ENCODE measurements at regions not wholly inside any gene's neighbourhood (a gene's known extent, or its start where the extent isn't known, plus 50 kb on each side); places are given as distances from the start of the nearest gene placed in this dataset.
"Not testable (repeated sequence)": the region's sequence is repeated elsewhere in the genome, so short reads cannot be mapped to it uniquely, and the experiment has no call there.

- DNase-seq, result no peak
These were observed 142.8 kb downstream of the ENC1 start for GRCh38 chr5:74497706-74498105.

DNA sequence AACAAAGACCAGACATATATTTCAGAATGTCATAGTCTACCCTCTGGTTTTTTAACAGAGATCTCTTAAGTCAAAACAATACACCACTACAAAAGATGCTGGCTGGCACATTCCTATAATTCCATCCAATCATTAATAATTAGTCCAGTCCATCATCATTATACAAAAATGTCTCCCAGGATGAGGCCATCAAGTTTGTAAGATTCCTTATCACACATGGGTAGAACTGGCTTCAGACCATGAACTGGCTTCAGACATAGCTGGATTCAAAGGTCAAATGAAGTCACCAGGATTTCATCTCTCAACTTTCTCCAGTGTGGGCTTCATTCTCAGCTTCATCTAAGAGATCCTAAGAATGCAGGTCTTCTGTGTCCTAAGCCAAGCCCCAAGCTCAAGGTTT lies 147.1 kb downstream of the ENC1 start:
- DNase-seq, result no peak

DNA sequence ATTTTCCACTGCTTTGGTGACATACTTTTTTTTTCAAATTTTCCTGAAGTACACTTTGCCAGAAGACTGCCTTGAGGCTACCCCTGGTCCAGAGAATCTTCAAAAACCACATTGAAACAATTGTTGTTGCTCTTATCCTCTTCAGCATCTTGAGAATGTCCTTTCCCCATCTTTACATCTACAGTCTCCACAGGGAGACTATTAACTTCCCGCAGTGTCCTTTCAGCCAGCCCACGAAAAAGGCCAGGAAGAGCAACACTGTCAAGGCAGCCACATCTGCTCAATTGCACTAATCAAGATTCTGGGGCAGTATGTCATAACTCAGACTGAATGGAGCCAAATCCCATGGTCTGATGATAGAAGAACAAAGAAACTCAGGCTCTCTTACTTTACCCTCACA lies 148.3 kb downstream of the ENC1 start:
- DNase-seq, result no peak

DNA sequence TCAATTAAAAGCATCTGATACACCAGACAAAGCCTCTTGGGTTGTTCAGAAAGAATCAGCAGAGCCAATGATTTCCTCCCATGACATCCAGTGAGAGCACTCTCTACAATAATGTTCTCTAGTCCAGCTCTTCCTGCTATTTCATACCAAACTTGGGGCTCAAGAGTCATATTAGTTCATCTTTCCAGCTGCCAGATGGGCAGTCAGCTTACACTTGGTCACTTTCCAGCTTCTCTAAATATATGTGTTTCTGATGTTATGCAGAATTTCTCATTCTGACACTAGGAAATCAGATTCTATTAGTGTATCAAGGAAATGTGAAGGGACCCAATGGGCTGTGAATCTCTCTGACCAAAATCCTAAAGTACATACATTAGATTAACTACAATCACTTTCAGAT lies 148.9 kb downstream of the ENC1 start:
- DNase-seq, result no peak

GRCh38 chr5:74490814-74491213 lies 149.7 kb downstream of the ENC1 start:
- DNase-seq, result no peak

DNA sequence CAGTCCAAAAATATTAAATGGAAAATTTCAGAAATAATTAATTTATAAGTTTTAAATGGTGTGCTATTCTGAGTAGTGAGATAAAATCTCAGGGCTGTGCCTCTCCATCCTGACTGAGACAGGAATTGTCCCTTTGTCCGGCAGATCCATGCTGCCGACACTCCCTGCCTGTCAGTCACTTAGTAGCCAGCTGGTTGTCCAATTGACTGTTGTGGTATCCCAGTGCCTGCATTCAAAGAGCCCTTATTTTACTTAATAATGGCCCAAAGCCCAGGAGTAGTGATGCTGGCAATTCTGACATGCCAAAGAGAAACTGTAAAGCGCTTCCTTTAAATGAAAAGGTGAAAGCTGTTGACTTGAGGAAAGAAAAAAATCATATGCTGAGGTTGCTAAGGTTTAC lies 157.5 kb downstream of the ENC1 start:
- DNase-seq, result no peak

DNA sequence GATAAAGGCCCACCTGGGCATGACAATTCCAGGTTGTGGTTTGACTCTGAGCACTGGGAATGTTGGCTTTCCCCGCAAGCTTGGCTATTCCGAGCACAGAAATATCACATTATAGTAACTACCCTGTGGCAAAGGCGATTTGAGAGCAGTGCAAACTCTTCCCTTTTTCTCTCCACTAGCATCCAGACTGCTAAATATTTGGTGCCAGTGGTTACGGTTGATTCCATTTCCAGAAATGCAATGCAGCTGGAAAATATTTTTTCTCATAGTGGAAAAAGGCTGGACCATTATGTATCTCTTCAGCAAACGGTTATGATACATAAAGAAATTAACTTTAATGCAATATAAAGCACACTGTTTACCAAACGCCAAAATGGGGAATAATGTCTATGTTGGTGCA lies 158.0 kb downstream of the ENC1 start:
- DNase-seq, result no peak

DNA sequence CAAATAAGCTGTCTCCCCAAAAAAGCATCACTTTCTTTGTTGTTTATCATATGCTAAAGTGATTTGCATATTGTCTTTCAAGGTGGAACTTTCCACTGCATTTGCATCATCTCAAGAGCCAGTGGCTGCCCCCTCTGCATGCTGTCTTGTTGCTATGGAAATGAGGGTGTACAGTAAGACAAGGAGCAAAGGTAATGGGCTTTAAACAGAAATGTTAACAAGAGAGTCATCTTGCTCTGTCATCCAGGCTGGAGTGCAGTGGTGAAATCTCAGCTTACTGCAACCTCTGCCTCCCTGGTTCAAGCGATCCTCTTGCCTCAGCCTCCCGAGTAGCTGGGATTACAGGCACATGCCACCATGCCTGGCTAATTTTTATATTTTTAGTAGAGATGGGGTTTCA lies 159.2 kb downstream of the ENC1 start:
- DNase-seq, result not testable (repeated sequence)

DNA sequence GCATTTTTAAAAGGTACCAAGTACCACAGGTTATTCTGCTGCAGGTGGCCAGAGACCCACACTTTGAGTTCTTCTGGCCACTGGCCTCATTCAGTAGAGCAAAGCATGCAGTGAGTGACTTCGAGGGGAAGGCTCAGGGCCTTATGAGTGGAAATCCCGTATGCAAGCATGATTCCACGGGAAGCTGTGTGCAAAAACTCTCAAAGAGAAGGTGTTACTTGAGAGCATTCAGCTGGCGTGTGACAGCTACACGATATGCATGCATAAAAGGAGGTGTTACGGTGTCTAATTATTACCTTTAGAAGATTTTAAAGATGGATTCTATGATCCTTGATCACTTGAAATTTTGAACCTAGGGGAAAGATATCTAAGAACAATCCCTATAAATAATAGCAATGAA lies 160.3 kb downstream of the ENC1 start:
- DNase-seq, result no peak

DNA sequence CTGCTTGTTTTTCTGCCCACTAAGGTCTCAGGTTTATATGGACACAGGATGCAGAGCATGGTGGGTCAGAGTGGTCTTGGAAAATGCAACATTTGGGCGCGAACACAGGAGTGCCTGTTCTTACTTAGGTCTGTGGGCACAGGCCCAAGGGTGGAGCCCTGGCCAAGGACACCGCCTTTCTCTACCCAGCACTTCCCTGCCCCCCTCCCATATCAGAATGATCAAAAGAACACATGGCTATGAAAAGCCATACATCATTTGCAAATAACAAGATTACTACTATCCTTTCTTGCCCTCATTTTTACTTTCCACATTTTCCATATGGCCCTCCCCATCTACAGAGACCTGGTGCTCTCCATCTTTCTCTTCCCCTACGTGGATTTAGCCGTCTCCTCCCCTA lies 162.2 kb downstream of the ENC1 start:
- no peak for DNase-seq

GRCh38 chr5:74477761-74478160 lies 162.8 kb downstream of the ENC1 start:
- no peak for DNase-seq

DNA sequence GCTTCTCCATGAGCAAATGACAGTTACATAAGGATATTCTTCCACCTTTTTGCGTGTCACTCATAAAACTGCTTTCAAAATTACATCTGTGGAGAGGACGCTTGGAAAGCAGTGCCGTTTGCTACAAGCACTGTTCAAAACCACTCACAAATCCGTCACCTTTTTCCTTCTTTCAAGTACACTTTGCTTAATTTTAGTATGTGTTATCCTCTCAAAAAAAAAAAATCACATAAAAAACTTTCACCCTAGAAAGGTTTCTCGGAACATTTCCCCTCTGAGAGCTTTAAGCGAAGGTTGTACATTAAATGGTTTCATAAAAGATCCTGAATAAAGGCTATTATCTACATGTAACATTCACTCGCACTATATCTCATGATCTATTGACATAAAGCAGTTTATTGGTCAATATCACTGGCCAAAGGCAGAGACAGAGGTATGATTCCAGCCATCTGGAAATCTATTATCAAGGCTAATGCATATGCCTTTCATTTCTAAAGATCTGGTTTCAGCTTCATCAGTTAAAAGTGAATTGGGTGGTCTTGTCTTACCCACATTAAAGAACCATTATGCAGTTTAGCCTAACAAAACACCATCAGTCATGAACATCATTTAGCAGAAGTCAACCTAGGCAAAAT lies 163.6 kb downstream of the ENC1 start:
- no peak for DNase-seq

DNA sequence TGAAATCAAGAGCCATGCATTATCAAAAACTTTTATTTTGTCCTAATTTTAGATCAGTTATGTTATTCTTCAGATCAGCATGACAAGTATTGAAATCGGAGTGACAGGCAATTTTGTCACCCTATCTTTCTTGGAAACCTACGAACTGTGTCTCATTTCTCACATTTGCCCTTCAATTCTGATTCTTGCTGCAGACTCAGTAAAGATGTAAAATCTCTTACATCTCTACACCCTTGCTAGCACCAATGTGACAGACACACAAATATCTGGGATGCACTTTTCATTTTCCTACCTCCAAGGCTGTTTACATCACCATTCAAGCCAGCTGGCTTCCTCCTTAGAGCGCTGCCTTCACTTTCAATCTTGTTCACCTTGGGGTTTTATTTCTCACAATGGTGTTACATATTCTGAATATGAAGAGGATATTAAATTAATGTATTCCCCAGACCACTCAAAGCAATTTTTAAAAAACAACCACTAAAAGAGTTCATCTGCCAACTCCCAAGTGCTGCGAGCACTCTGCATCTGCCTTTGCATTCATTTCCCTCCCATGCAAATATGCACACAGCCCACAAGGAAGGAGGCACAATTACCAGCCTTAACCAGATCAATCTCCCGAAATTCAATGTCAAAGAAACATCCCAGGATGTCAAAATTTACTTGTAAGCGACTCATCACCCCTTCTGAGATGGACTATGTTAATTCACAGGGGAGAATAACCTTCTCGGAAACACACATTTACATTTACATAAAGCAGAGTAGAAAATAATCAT lies 164.3 kb downstream of the ENC1 start:
- no peak for DNase-seq

- DNase-seq, result no peak
These were observed 168.7 kb downstream of the ENC1 start for GRCh38 chr5:74471875-74472274.

DNA sequence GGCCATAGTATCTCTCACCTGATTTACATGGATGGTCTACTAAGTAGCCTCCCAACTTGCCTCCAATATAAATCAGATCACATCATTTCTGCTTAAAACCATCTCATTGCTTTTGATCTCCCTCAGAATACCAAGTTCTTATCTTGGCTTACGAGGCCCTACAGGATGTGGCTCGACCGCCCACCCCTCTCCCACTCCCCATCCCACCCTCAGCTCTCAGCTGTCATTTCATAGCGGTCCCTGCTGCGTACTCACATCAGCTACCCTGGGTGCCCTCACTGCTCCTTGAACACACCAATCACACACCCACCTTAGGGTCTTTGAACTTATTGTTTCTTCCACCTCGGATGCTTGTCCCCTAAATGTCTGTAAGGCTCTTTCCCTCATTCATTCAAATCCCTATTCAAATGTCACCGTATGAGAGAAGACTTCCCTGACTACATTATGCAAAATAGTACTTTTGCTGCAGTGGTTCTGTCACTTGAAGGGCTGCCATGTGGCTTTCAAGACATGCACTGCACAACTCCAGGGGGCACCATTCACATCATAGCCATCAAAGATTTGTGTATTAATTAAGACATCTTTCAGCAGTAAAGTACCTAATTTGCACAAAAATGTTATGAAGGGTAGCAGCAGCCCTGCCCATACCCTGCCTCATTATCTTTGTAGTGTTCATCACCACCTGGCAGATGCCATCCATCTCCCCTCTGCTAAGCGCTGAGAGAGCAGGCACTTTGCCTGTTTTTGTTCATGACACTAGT lies 171.1 kb downstream of the ENC1 start:
- DNase-seq, result no peak

DNA sequence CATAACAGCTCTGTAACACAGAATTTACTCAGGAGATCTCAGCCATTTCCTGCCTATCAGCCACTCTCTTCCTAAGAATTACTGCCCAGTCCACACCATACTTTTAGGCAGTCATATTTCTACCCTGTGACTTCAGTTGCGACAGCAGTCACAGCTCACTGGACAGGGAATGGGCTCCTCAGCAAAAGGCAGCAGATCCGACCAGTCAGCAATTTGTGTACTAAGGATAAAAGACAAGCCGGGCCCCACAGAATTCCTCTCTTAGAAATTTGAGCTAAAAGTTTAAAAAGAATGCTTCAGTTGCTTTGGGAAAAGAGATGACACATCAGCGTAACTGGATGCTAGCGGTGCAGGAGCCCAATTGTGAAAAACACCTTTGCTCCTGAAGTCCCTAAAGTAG lies 172.1 kb downstream of the ENC1 start:
- no peak for DNase-seq

DNA sequence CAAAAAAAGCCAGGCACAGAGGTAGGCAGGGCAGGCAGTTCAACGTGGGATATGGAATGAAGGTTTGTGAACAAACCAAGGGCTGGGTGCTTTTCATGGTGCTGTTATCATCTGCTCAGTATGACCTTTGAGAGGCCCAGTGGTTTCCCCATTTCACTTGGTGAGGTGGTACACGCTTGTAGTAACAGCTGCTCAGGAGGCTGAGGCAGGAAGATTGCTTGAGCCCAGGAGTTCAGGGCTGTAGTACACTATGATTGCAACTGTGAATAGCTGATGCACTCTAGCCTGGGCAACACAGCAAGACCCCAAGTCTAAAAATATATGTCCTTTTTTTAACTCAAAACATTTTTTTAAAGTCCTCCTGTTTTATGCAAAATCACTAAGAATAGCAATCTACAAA lies 174.8 kb downstream of the ENC1 start:
- no peak for DNase-seq

DNA sequence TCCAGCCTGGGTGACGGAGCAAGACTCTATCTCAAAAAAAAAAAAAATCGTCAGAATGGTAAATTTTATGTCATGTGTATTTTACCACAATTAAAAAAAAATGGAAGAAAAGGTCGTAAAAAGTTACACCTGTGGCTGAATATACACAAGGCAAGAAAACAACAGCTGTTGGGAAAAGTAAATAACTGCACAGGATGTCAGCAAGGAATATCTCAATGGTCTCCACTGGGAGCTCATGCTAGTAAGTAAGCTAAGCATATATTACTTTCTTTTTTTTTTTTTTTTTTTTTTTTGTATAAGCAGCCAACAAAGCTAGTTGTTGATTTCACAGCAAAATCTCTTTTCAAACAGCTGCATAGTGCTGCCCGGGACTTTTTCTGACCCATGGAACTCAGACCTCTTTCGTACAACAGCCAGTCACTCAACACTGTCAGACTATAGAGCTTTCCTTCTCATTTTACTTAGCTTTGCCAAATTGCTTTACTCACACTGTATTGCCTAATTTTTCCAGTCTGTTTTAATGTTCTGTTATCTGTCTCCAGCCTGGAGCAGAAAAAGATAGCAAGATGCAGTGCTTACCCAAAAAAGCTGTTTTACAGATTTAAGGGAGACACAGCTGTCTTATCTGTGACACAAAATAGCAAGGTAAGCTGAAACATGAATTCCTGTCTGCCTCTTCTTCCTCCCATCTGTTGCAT lies 175.9 kb downstream of the ENC1 start:
- no peak for DNase-seq

DNA sequence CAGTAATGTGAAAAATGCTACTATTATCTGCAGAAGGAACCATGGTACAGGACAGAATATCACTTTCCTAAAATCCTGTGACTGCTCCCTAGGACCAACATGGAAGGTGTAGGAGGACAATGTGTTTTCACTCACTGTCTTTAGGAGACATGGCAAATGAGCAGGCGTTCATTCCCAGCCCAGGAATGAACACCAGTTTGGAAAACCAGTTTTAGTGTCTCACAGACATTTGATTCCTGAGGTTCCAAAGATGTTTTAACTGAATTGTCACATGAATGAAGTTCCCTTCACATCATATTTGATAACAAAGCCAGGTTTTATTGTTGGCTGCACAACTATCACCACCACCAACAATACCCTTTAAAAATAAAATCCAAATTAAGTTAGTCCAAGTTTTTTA lies 178.2 kb downstream of the ENC1 start:
- DNase-seq, result no peak

DNA sequence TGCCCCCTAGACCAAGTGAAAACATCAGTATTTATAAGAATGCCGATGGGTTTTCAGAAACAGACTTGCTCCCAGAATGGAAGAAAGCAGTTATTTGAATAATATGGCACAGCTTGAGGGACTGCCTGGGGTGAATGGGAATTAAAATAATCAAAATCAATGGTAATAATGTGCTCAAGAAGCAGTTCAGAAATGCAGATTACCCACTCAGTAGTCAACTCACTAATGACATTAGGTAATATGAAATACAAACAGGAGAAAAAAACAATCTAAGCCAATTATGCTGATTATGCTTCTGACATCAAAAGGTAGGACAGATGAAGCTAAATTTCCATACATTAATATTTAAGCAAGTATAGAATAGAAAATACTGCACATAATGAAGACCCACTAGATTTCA lies 179.3 kb downstream of the ENC1 start:
- DNase-seq, result no peak

GRCh38 chr5:74460694-74461093 lies 179.8 kb downstream of the ENC1 start:
- DNase-seq, result no peak

DNA sequence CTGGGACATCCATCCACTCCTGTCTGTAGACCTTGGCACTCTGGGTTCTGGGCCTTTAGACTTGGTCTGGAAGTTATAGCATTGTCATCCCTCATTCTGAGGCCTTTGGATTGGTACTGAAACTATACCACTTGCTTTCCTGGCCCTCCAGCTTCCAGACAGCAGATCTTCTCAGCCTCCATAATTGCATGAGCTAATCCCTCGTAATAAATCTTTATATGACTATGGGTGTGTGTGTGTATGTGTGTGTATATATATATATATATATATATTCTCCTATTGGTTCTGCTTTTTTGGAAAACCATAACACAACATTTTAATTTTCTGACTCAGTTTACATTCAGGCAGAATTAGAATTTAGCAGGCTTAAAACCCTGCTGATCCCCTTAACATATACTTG lies 180.5 kb downstream of the ENC1 start:
- no peak for DNase-seq

DNA sequence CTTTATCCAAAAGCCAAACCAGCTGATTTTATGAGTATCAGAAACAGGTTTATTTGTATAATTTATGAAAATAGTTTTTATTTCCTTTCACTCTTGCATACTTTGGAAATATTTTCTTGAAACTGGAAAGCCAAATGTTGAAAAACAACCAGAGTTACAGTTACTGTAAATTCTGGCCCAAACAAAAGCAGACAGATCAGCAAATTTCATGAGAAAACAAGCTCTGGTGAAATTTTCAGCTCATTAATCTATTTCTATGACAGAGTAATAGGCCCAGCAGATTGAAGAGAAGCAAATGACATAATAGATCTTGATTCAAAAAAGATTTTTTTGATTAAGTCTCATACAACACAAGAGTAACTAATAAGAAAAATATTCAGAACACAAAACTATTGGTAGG lies 182.7 kb downstream of the ENC1 start:
- no peak for DNase-seq

Measured in activated CD4-positive, alpha-beta T cell treated with anti-CD3 and anti-CD28 coated beads, Interleukin-2, amount 50 U/mL, for 1 hour (primary cell).